ENCODE measurements at regions not wholly inside any gene's neighbourhood (a gene's known extent, or its start where the extent isn't known, plus 50 kb on each side); places are given as distances from the start of the nearest gene placed in this dataset.

DNA sequence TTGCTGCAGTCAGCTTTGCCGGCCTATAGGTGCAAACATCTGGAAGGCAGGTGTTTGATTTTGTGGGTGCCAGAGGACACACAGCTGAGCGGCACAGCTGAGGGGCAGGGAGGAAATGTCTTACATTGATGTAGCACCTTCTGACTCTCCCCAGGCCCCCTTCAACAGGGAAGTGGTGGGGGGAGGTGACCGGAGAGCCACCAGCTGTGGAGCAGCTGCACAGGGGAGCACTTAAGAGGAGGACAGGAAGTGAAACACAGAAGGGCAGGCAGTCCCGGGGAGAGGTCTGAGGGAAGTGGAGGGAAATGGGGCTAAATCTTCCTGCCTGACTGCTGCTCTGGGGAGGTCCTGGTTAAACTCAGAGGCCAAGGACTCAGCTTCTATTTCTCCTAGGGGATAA is 409.1 kb downstream of the TNS1 start:
- TF ChIP-seq, protein P1, sequence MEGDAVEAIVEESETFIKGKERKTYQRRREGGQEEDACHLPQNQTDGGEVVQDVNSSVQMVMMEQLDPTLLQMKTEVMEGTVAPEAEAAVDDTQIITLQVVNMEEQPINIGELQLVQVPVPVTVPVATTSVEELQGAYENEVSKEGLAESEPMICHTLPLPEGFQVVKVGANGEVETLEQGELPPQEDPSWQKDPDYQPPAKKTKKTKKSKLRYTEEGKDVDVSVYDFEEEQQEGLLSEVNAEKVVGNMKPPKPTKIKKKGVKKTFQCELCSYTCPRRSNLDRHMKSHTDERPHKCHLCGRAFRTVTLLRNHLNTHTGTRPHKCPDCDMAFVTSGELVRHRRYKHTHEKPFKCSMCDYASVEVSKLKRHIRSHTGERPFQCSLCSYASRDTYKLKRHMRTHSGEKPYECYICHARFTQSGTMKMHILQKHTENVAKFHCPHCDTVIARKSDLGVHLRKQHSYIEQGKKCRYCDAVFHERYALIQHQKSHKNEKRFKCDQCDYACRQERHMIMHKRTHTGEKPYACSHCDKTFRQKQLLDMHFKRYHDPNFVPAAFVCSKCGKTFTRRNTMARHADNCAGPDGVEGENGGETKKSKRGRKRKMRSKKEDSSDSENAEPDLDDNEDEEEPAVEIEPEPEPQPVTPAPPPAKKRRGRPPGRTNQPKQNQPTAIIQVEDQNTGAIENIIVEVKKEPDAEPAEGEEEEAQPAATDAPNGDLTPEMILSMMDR (IDR thresholded peaks at IDR 0.05): no peak
- no peak for TF ChIP-seq EZH2 (IDR thresholded peaks at IDR 0.05; ENCODE audit: borderline replicate concordance, insufficient read depth, low read depth, low read length, poor library complexity, severe bottlenecking)
